ENCODE measurements at regions not wholly inside any gene's neighbourhood (a gene's known extent, or its start where the extent isn't known, plus 50 kb on each side); places are given as distances from the start of the nearest gene placed in this dataset.

- ATAC-seq: no peak
- Histone ChIP-seq H3K9me3 (no peaks in the 10 kb centered on the region), H3K27ac (no peak overlapping the region), H3K27me3 (no peaks in the 10 kb centered on the region), H3K4me1 (no peaks in the 10 kb centered on the region), H3K36me3 (no peaks in the 10 kb centered on the region), H3K4me3 (no peak overlapping the region)
- 50 to 70% methylated on average over 5 of the region's 5 CpGs for WGBS, 2 donors (ENCODE audit: low coverage in 1 of 2)
- TF ChIP-seq POLR2A (IDR thresholded peaks at IDR 0.05) (no peak), EP300 (IDR thresholded peaks at IDR 0.05) (no peak), CTCF (IDR thresholded peaks at IDR 0.05) (no peak), POLR2AphosphoS5 (IDR thresholded peaks at IDR 0.05) (no peak)
Observed at GRCh38 chr4:130699004-130699403, 1603.1 kb downstream of the C4orf33 start.

- no peak for TF ChIP-seq EP300 (IDR thresholded peaks at IDR 0.05)
- TF ChIP-seq CTCF (IDR thresholded peaks at IDR 0.05): no peak
- no peak for TF ChIP-seq POLR2A (IDR thresholded peaks at IDR 0.05)
- no peak for TF ChIP-seq POLR2AphosphoS5 (IDR thresholded peaks at IDR 0.05)
- ATAC-seq: no peak
- Histone ChIP-seq H3K9me3 (no peaks in the 10 kb centered on the region), H3K4me1 (no peaks in the 10 kb centered on the region), H3K27me3 (no peaks in the 10 kb centered on the region), H3K4me3 (no peak overlapping the region), H3K27ac (no peak overlapping the region), H3K36me3 (no peaks in the 10 kb centered on the region)
- WGBS, 2 donors (ENCODE audit: low coverage in 1 of 2): 83 to 96% methylated on average over 4 of the region's 8 CpGs
Observed at GRCh38 chr4:130703211-130703935, 1607.4 kb downstream of the C4orf33 start.

DNA sequence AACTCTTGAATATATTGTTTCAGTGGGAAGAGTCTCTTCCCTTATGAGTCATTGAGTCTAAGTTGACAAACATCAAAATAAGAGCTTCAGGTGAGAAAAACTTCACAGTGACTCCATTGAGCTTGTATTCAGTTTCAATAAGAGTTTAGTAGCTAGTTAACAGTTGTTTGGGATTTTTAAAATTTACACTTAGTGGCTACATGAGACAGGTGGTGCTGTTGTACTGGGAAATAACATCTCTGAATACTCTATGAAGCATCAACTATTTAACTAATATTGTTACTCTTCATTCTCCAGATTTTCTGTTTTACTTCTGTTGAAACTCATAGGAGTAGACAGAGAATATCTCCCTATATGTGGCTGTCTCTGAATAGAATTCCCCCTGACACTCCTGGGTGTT lies 1609.1 kb downstream of the C4orf33 start:
- Histone ChIP-seq H3K4me3 (no peak overlapping the region), H3K27me3 (no peaks in the 10 kb centered on the region), H3K27ac (no peak overlapping the region), H3K36me3 (no peaks in the 10 kb centered on the region), H3K4me1 (no peaks in the 10 kb centered on the region), H3K9me3 (no peaks in the 10 kb centered on the region)
- TF ChIP-seq POLR2A (IDR thresholded peaks at IDR 0.05) (no peak), POLR2AphosphoS5 (IDR thresholded peaks at IDR 0.05) (no peak), EP300 (IDR thresholded peaks at IDR 0.05) (no peak), CTCF (IDR thresholded peaks at IDR 0.05) (no peak)
- ATAC-seq: no peak

DNA sequence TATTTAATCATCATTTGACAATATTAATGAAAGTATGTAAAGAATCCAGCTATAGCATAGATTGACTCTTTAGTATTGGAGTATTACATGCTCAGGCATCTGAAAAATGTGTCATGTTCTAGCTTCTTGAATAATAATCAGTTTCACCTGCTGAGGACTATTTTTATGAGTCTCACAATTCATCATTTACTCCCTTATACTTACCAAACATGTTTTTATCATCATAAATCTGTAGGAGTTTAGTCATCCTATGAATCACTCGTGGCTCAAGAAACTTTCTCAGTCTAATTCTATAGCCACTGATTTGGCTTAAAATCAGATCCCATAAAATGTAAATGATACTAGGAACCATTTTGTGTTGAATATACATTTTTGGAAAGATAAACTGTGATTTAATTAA lies 1616.1 kb downstream of the C4orf33 start:
- Histone ChIP-seq H3K9me3 (no peaks in the 10 kb centered on the region), H3K27me3 (no peaks in the 10 kb centered on the region), H3K4me1 (no peaks in the 10 kb centered on the region), H3K4me3 (no peak overlapping the region), H3K27ac (no peak overlapping the region), H3K36me3 (no peaks in the 10 kb centered on the region)
- WGBS, 2 donors (ENCODE audit: low coverage in 1 of 2): 33 to 40% methylated on average over 1 of the region's 1 CpG
- no peak for ATAC-seq
- no peak for TF ChIP-seq CTCF (IDR thresholded peaks at IDR 0.05)
- no peak for TF ChIP-seq POLR2AphosphoS5 (IDR thresholded peaks at IDR 0.05)
- no peak for TF ChIP-seq POLR2A (IDR thresholded peaks at IDR 0.05)
- no peak for TF ChIP-seq EP300 (IDR thresholded peaks at IDR 0.05)

GRCh38 chr4:130714006-130714405 lies 1618.1 kb downstream of the C4orf33 start:
- 17 to 40% methylated on average over 1 of the region's 1 CpG for WGBS, 2 donors (ENCODE audit: low coverage in 1 of 2)
- Histone ChIP-seq H3K4me1 (no peaks in the 10 kb centered on the region), H3K9me3 (no peaks in the 10 kb centered on the region), H3K36me3 (no peaks in the 10 kb centered on the region), H3K27ac (no peak overlapping the region), H3K27me3 (no peaks in the 10 kb centered on the region), H3K4me3 (no peak overlapping the region)
- TF ChIP-seq CTCF (IDR thresholded peaks at IDR 0.05) (no peak), POLR2A (IDR thresholded peaks at IDR 0.05) (no peak), EP300 (IDR thresholded peaks at IDR 0.05) (no peak), POLR2AphosphoS5 (IDR thresholded peaks at IDR 0.05) (no peak)
- ATAC-seq: no peak

Data from gastroesophageal sphincter (tissue), 4 donors.